ENCODE measurements at regions not wholly inside any gene's neighbourhood (a gene's known extent, or its start where the extent isn't known, plus 50 kb on each side); places are given as distances from the start of the nearest gene placed in this dataset.

GRCh38 chr3:18937574-18937973 is 210.7 kb upstream of the KCNH8 start:
- TF ChIP-seq CTCF (conservative IDR thresholded peaks at IDR 0.05; ENCODE audit: low read length), result no peak
- TF ChIP-seq EZH2phosphoT487 (IDR thresholded peaks at IDR 0.05; ENCODE audit: borderline replicate concordance, low read depth, low read length), result no peak

Data from OCI-LY7 (cell line).